Gastrocnemius medialis (tissue), 4 donors: ENCODE measurements at regions not wholly inside any gene's neighbourhood (a gene's known extent, or its start where the extent isn't known, plus 50 kb on each side); places are given as distances from the start of the nearest gene placed in this dataset.

Source experiments
- ATAC-seq, 2 donors: fragments of 150-250 bp; one replicate each; pipeline ENCODE4 v1.9.1; 2016
- DNase-seq, 2 donors: peaks; one replicate each; pipeline ENCODE4 v3.0.0-alpha.2; 2019
- H3K27ac ChIP-seq, 4 donors: fragments of 200-600 bp; sonication (generic); 1 replicate in 1 of 4; 2 replicates in 3 of 4; pipeline ENCODE4 v1.5.1; 2016 to 2018; ENCODE audit warnings: mild to moderate bottlenecking in 2 of 4, moderate library complexity in 1 of 4
- H3K27me3 ChIP-seq, 3 donors: fragments of 200-600 bp; sonication (generic) in 2 of 3; 1 replicate in 1 of 3; 2 replicates in 2 of 3; pipeline versions ENCODE4 v1.5.1 to v1.6.0; 2016 to 2019; ENCODE audit warnings: mild to moderate bottlenecking in 1 of 3, moderate library complexity in 1 of 3
- H3K36me3 ChIP-seq, 2 donors: fragments of 200-600 bp; sonication (generic) in 1 of 2; one replicate each; pipeline ENCODE4 v1.5.1; 2017 to 2018
- H3K4me1 ChIP-seq, 2 donors: fragments of 200-600 bp; sonication (generic) in 1 of 2; one replicate each; pipeline ENCODE4 v1.5.1; 2016 to 2017; ENCODE audit warnings: mild to moderate bottlenecking in 2 of 2
- H3K4me3 ChIP-seq, 4 donors: fragments of 200-600 bp; sonication (generic) in 3 of 4; 1 replicate in 1 of 4; 2 replicates in 3 of 4; pipeline ENCODE4 v1.5.1; 2016 to 2019; ENCODE audit warnings: mild to moderate bottlenecking in 2 of 4
- H3K9me3 ChIP-seq, 3 donors: fragments of 200-600 bp; sonication (generic) in 2 of 3; 1 replicate in 1 of 3; 2 replicates in 2 of 3; pipeline ENCODE4 v1.5.1; 2016 to 2019
- POLR2A ChIP-seq, 2 donors: fragments of 450-650 bp; IDR thresholded peaks; one replicate each; pipeline ENCODE4 v1.6.1; 2017; ENCODE audit warnings: antibody characterized with exemption in 2 of 2, mild to moderate bottlenecking in 2 of 2, moderate library complexity in 2 of 2
- in situ Hi-C, 4 donors: fragments of 200-750 bp; cut with MboI; loops; one replicate each; pipeline versions ENCODE4 v1.15.0 to v1.8.0; 2017; ENCODE audit warnings: low sequenced_read_pairs in 4 of 4
- intact Hi-C: fragments of 100-400 bp; cut with DNase I; formaldehyde crosslinking; loops from one replicate; pipeline ENCODE4 v1.15.1; 2023; ENCODE audit warnings: low total_unique reads
- TF ChIP-seq, protein P1 (sequence below), 5 experiments: fragments of 450-650 bp in 3 of 5; fragments of 200-600 bp in 2 of 5; sonication (generic) in 2 of 5; IDR thresholded peaks in 4 of 5; conservative IDR thresholded peaks in 1 of 5; 1 replicate in 4 of 5; 2 replicates in 1 of 5; pipeline ENCODE4 v1.5.1; 2016 to 2019; ENCODE audit warnings: antibody characterized with exemption in 5 of 5, mild to moderate bottlenecking in 3 of 5, moderate library complexity in 3 of 5

DNA sequence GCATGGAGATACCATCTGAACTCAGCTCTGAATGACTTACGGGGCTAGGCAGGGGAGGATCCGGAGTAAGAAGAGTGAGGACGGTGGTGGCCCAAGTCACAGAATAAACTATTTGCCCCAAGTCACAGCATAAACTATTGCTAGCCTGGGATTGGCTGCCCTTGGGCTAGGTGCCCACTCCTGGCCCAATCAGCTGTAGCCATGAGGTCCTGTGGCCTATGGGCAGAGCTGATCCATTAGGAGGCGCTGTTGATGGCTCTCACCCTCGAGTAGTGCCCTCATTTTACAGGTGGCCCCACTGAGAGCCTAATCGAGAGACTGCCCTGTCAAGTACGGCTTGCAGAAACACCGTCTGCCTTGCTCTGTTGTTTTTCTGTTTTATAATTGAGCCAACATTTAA, 62.3 kb upstream of the ZNF423 start:
- no peaks in the 10 kb centered on the region for H3K27me3 ChIP-seq
- H3K36me3 ChIP-seq: no peaks in the 10 kb centered on the region
- intact Hi-C loops (no loop called here), in situ Hi-C loops (loop anchor here in 2 of 4 donors (10.0 to 25.0 kb wide), 2 partner anchors 506 to 513 kb away; no protein-coding TSS in a partner anchor)
- H3K27ac ChIP-seq: no peak overlapping the region
- ATAC-seq (no peak), DNase-seq (no peak)
- no peaks in the 10 kb centered on the region for H3K4me1 ChIP-seq
- no peak for TF ChIP-seq POLR2A (IDR thresholded peaks at IDR 0.05)
- TF ChIP-seq, protein P1, sequence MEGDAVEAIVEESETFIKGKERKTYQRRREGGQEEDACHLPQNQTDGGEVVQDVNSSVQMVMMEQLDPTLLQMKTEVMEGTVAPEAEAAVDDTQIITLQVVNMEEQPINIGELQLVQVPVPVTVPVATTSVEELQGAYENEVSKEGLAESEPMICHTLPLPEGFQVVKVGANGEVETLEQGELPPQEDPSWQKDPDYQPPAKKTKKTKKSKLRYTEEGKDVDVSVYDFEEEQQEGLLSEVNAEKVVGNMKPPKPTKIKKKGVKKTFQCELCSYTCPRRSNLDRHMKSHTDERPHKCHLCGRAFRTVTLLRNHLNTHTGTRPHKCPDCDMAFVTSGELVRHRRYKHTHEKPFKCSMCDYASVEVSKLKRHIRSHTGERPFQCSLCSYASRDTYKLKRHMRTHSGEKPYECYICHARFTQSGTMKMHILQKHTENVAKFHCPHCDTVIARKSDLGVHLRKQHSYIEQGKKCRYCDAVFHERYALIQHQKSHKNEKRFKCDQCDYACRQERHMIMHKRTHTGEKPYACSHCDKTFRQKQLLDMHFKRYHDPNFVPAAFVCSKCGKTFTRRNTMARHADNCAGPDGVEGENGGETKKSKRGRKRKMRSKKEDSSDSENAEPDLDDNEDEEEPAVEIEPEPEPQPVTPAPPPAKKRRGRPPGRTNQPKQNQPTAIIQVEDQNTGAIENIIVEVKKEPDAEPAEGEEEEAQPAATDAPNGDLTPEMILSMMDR (IDR thresholded peaks at IDR 0.05 in 4 of 5, conservative IDR thresholded peaks at IDR 0.05 in 1 of 5): no peak
- H3K4me3 ChIP-seq: no peak overlapping the region
- no peaks in the 10 kb centered on the region for H3K9me3 ChIP-seq

DNA sequence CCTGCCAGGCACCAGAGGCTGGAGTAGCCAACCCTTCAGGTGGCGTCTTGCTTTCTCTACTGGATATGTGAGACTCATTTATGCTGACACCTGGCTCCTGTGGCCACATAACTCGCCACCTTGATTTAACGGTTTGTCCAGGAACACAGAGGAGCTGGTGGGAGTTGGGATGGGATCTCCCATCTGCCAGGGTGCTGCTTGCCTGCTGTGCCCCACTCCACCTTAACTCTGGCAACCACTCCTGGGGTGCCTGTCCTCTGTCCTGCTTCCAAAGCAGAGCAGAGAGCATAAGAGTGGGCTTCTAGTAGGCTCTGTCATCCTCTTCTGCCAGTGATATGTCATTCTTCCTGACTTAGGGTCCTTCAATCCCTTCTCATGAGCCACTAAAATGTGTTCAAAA, 63.4 kb upstream of the ZNF423 start:
- Histone ChIP-seq H3K4me3 (no peak overlapping the region), H3K27me3 (no peaks in the 10 kb centered on the region), H3K9me3 (no peaks in the 10 kb centered on the region), H3K4me1 (no peaks in the 10 kb centered on the region), H3K27ac (no peak overlapping the region), H3K36me3 (no peaks in the 10 kb centered on the region)
- TF ChIP-seq, protein P1 (IDR thresholded peaks at IDR 0.05 in 4 of 5, conservative IDR thresholded peaks at IDR 0.05 in 1 of 5): no peak
- TF ChIP-seq POLR2A (IDR thresholded peaks at IDR 0.05): no peak
- in situ Hi-C loops: loop anchor here in 2 of 4 donors (10.0 to 25.0 kb wide), 2 partner anchors 507 to 515 kb away; no protein-coding TSS in a partner anchor
- DNase-seq (no peak), ATAC-seq (no peak)
- intact Hi-C loops: no loop called here

- DNase-seq (no peak), ATAC-seq (no peak)
- no peak overlapping the region for H3K27ac ChIP-seq
- H3K36me3 ChIP-seq: no peaks in the 10 kb centered on the region
- no peaks in the 10 kb centered on the region for H3K9me3 ChIP-seq
- TF ChIP-seq POLR2A (IDR thresholded peaks at IDR 0.05): no peak
- TF ChIP-seq, protein P1 (IDR thresholded peaks at IDR 0.05 in 4 of 5, conservative IDR thresholded peaks at IDR 0.05 in 1 of 5): no peak
- in situ Hi-C loops: loop anchor here in 3 of 4 donors (5.0 to 25.0 kb wide), 3 partner anchors 506 to 508 kb away; no protein-coding TSS in a partner anchor
- no peaks in the 10 kb centered on the region for H3K27me3 ChIP-seq
- no peak overlapping the region for H3K4me3 ChIP-seq
- intact Hi-C loops: loop anchor here (5.0 kb wide), 1 partner anchor 428 kb away; no protein-coding TSS in a partner anchor
- H3K4me1 ChIP-seq: no peaks in the 10 kb centered on the region
These were observed 64.5 kb upstream of the ZNF423 start for GRCh38 chr16:49920397-49920796.

- TF ChIP-seq, protein P1 (IDR thresholded peaks at IDR 0.05 in 4 of 5, conservative IDR thresholded peaks at IDR 0.05 in 1 of 5): no peak
- TF ChIP-seq POLR2A (IDR thresholded peaks at IDR 0.05): no peak
- H3K4me3 ChIP-seq: no peak overlapping the region
- H3K27me3 ChIP-seq: no peaks in the 10 kb centered on the region
- H3K4me1 ChIP-seq: no peaks in the 10 kb centered on the region
- no peaks in the 10 kb centered on the region for H3K36me3 ChIP-seq
- intact Hi-C loops (loop anchor here (5.0 kb wide), 1 partner anchor 429 kb away; no protein-coding TSS in a partner anchor), in situ Hi-C loops (loop anchor here in 3 of 4 donors (5.0 to 25.0 kb wide), 3 partner anchors 506 to 509 kb away; no protein-coding TSS in a partner anchor)
- DNase-seq (no peak), ATAC-seq (no peak)
- no peak overlapping the region for H3K27ac ChIP-seq
- no peaks in the 10 kb centered on the region for H3K9me3 ChIP-seq
These were observed 65.2 kb upstream of the ZNF423 start for GRCh38 chr16:49921106-49921505.
